ENCODE measurements at regions not wholly inside any gene's neighbourhood (a gene's known extent, or its start where the extent isn't known, plus 50 kb on each side); places are given as distances from the start of the nearest gene placed in this dataset.

GRCh38 chr11:122516686-122517085, 138.8 kb upstream of the UBASH3B start:
- DNase-seq (ENCODE audit: low read depth in 1 of 2, low spot score in 2 of 2) (no peak), FAIRE-seq (no peak)
- H3K79me1 ChIP-seq (ENCODE audit: low read depth, low read length): no peaks in the 10 kb centered on the region
- H3K4me2 ChIP-seq (ENCODE audit: insufficient read depth in 1 of 2, low read depth in 2 of 2, low read length in 2 of 2): no peak overlapping the region
- no peak overlapping the region for H3K56ac ChIP-seq (replicated peaks; ENCODE audit: insufficient read length, low read depth, low read length)
- no peaks in the 10 kb centered on the region; a peak in 1 of 7 replicates for H3K4me1 ChIP-seq (replicated peaks in 1 of 4; ENCODE audit: control insufficient read depth in 3 of 4, insufficient read depth in 4 of 4, low read length in 3 of 4)
- no peak overlapping the region for H2BK20ac ChIP-seq (ENCODE audit: low read length)
- TF ChIP-seq NRF1 (IDR thresholded peaks at IDR 0.05; ENCODE audit: low read depth, low read length) (no peak), BCL11A (IDR thresholded peaks at IDR 0.05; ENCODE audit: low read depth in 2 of 2, low read length in 2 of 2) (no peak), BRCA1 (IDR thresholded peaks at IDR 0.05; ENCODE audit: low read depth, low read length) (no peak), SP4 (IDR thresholded peaks at IDR 0.05; ENCODE audit: low read length) (no peak), SAP30 (IDR thresholded peaks at IDR 0.05; ENCODE audit: insufficient read depth, insufficient replicate concordance, low read length) (no peak), SRF (IDR thresholded peaks at IDR 0.05; ENCODE audit: low read depth, low read length) (no peak), POLR2A (IDR thresholded peaks at IDR 0.05; ENCODE audit: control extremely low read depth in 1 of 2, low read depth in 2 of 2, low read length in 2 of 2) (no peak), EP300 (IDR thresholded peaks at IDR 0.05; ENCODE audit: borderline replicate concordance in 1 of 2, low read depth in 2 of 2, low read length in 2 of 2) (no peak)
- H3K9ac ChIP-seq (replicated peaks in 1 of 4; ENCODE audit: extremely low read depth in 1 of 4, low read depth in 3 of 4, low read length in 3 of 4): no peak overlapping the region
- no peak overlapping the region for H2BK12ac ChIP-seq (ENCODE audit: low read depth, low read length)
- no peaks in the 10 kb centered on the region for H3K36me3 ChIP-seq (ENCODE audit: control insufficient read depth in 2 of 4, insufficient read depth in 4 of 4, low read length in 3 of 4)
- POLR2A ChIA-PET (ENCODE audit: partially characterized antibody): no interaction called here
- no peak overlapping the region for H2AK5ac ChIP-seq (ENCODE audit: low read depth, low read length)
- H2BK5ac ChIP-seq (ENCODE audit: low read depth, low read length): no peak overlapping the region
- no peak overlapping the region for H3K23ac ChIP-seq (ENCODE audit: insufficient read length)
- no peak overlapping the region for H4K5ac ChIP-seq (ENCODE audit: insufficient read length, low read depth, low read length)
- H3K9me3 ChIP-seq (ENCODE audit: insufficient read depth in 2 of 2, low read depth in 1 of 2, low read length in 1 of 2): no peaks in the 10 kb centered on the region
- no peak overlapping the region for H3K4ac ChIP-seq (replicated peaks; ENCODE audit: insufficient read length, low read depth, low read length)
- no peak overlapping the region for H3K4me3 ChIP-seq (ENCODE audit: extremely low read depth in 1 of 4, insufficient read depth in 2 of 4, low read depth in 3 of 4, low read length in 4 of 4)
- H3K79me2 ChIP-seq (ENCODE audit: control insufficient read depth in 1 of 2, insufficient read depth in 2 of 2, low read length in 2 of 2): no peaks in the 10 kb centered on the region
- CTCF ChIA-PET (ENCODE audit: partially characterized antibody): interaction anchor here (1.2 to 1.4 kb wide), 2 partner anchors 10 to 11 kb away, joined by 3 to 4 read pairs; no protein-coding TSS in a partner anchor
- H3K14ac ChIP-seq (ENCODE audit: insufficient read length): no peak overlapping the region
- no peaks in the 10 kb centered on the region for H4K20me1 ChIP-seq (replicated peaks in 1 of 2; ENCODE audit: control insufficient read depth in 1 of 2, insufficient read depth in 2 of 2, low read length in 2 of 2)
- no peak overlapping the region for H3K27ac ChIP-seq (ENCODE audit: low read depth, low read length)
- no peak overlapping the region for H2BK120ac ChIP-seq (replicated peaks; ENCODE audit: low read depth, low read length)
- 88% methylated on average over 2 of the region's 2 CpGs; no CpG with 5 or more reads in 1 of the 2 experiments for WGBS, 2 experiments (ENCODE audit: extremely low coverage in 1 of 2, insufficient coverage in 1 of 2, insufficient read length in 1 of 2, insufficient replicate concordance in 2 of 2, low coverage in 1 of 2, low lambda C conversion rate in 2 of 2, missing lambda C conversion rate in 1 of 2)
- H3K23me2 ChIP-seq (ENCODE audit: low read depth, low read length): no peaks in the 10 kb centered on the region
- H2AFZ ChIP-seq (ENCODE audit: low read length): no peak overlapping the region
- no peak overlapping the region for H3K18ac ChIP-seq (ENCODE audit: extremely low read depth, low read length)
- H4K91ac ChIP-seq (replicated peaks; ENCODE audit: insufficient read length, low read length): no peak overlapping the region
- no peak overlapping the region for H2BK15ac ChIP-seq (ENCODE audit: low read length)
- no peak overlapping the region for H4K8ac ChIP-seq (ENCODE audit: extremely low read depth, insufficient read depth, low read length)
- no peaks in the 10 kb centered on the region for H3K27me3 ChIP-seq (replicated peaks in 1 of 4; ENCODE audit: control insufficient read depth in 3 of 4, extremely low read depth in 1 of 4, insufficient read depth in 3 of 4, low read length in 3 of 4)

Data from H1 (cell line).